Hepatic stellate cell (primary cell): ENCODE measurements at regions not wholly inside any gene's neighbourhood (a gene's known extent, or its start where the extent isn't known, plus 50 kb on each side); places are given as distances from the start of the nearest gene placed in this dataset.

ENCODE experiments used
- DNase-seq: peaks from one replicate; pipeline ENCODE4 v3.0.0; 2011; ENCODE audit warnings: low spot score

DNA sequence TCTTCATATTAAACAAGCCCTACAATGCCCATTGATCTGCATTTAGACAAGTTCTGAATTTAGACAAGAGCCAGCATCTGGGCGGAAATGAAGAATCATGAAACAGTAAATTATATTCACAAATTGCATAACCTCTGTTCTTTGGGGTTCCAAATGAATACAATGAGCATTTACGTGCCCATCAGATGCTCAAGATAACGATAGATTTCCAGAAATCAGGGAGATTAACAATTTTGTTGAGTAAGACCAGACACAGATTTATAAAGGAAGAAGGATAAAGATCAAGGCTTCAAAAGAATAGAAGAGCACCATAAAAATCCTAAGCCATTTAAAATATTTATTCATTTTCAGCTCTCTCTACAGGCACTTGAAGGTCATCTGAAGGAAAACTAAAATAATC is 59.7 kb upstream of the CDH20 start:
- DNase-seq, result no peak

DNA sequence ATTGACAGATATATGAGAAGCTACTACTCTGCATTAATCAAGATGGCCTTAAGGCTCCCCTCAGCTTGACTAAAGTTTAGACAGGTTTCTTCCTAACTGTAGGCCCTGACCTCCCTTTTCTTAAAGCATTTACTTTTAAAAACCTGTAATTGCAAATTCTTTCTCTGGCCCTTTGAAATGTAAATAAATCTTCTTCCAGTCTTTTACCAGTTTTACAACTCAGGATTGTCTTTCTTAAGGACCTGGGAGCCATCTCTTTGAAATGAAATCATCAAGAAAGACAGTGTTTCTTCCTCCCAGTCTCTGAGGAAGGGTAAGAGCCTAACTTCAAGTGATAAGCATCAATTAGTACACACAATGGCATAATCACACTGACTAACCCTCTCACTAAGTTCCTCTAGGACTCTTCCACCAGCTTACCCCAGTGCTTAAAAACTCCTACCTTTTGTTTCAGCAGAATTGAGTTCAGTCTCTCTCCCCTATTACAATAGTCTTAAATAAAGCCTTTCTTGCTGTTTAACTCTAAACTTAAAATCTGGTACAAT is 58.7 kb upstream of the CDH20 start:
- DNase-seq, result no peak

DNA sequence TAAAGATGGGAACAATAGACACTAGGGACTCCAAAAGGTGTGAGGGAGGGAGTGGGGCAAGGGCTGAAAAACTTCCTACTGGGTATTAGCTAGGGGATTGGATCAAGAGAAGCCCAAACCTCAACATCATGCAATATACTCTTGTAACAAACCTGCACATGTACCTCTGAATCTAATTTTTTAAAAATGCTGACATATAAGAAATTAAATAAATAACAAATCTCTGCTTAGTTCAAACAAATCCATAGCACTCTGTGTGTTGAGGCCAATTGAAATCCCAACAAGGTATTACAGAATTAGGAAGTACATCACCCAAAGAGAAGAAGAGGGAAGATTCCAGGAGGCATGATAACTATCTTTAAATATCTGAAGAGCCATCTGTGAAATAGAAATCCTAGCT is 55.4 kb upstream of the CDH20 start:
- DNase-seq, result no peak

DNA sequence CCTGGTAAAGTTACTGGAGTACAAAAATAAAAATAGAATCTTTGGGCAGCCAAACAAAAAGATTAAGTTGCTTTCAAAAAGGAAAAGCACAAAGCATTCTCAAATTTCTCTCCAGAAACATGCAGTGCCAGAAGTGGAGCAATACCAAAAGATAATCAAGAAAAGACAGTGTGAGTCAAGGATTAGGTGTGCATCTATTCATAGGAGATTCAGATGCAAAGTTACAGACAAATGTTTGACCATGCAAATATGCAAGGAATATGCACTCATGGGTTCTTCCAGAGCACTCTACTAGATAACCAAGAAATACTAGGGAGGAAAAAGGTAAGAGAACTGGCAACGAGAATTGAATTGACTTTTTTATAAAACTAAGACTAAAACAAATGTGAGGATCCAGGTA is 51.8 kb upstream of the CDH20 start:
- no peak for DNase-seq

DNA sequence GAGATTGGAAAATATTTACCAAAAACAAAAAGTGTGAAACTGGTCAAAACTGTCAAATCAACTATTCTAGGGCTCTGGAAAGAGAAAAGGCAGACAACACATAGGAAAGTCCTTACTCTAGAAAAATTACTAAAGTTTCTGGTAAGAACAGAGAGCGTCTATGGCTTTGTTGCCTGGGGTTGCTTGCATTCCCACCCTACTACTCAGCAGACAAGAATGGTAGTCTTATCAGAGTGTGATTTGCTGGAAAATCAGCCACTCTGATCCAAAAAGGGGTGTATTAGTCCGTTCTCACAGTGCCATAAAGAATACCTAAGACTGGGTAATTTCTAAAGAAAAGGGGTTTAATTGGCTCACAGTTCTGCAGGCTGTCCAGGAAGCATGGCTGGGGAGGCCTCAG is 50.3 kb upstream of the CDH20 start:
- DNase-seq, result no peak
